GM19372 (cell line): ENCODE measurements at regions not wholly inside any gene's neighbourhood (a gene's known extent, or its start where the extent isn't known, plus 50 kb on each side); places are given as distances from the start of the nearest gene placed in this dataset.

Experiments
- ATAC-seq: cut with Tn5 transposase; IDR thresholded peaks from one replicate; pipeline ENCODE4 v1.9.1; 2021; ENCODE audit warnings: mild to moderate bottlenecking, low read depth, moderate library complexity; ENCODE audit not compliant: unreplicated experiment

GRCh38 chr13:105247830-105248229 is 1287.6 kb downstream of the EFNB2 start:
- no peak for ATAC-seq

DNA sequence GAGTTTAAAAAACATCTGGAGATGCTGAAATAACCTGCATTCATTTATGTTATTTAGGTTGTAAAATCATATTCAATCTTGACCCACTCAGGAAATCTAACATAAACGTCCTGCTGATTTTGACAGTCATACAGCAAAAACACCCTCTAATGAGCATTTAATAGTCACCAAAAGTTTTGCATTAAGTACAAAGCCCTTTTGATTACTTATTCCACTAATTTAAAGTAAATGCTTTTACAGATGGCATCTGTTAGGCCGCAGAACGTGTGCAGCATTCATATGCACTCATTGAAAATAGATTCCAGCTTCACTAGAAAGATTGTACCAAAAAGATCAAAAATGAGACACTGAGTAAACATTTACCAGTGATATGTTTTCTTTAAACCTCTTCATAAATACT is 1295.1 kb downstream of the EFNB2 start:
- no peak for ATAC-seq

DNA sequence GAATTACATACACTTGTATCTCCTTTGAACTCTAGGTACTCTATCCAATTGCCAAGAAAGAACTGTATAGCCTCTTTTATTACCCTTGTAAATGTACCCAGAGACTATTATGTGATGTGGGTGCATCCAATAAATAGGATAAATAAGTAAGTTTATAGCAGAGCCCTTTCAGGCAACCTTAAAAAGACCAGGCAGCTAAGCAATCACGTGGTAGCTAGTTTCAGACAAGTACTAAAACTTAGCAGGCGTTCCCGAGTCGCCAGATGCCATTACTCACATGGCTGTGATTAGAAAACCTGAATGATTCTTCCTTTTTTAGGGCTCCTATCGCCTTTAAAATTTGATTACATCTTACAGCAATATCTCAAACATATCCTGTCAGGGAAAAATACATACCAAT is 1303.0 kb downstream of the EFNB2 start:
- ATAC-seq: no peak

- ATAC-seq: no peak
These were observed 1303.5 kb downstream of the EFNB2 start for GRCh38 chr13:105232006-105232405.

DNA sequence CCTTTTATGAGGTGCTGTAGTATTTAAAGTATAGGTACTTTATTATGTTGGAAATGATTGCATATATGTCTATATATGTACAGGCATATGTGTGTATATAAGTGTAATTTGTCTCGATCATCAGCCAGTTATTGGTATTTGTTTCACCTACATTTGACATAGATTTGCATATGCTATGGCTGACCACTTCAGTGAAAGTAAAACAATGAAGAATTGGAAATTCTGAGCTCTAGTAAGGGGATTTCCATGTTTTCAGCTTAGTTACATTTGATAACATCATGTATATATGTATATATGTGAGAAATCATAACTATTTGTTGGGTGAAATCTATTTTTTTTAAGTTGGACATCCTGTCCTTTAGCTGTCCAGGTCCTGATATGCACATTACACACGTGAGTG is 1303.9 kb downstream of the EFNB2 start:
- ATAC-seq: no peak

DNA sequence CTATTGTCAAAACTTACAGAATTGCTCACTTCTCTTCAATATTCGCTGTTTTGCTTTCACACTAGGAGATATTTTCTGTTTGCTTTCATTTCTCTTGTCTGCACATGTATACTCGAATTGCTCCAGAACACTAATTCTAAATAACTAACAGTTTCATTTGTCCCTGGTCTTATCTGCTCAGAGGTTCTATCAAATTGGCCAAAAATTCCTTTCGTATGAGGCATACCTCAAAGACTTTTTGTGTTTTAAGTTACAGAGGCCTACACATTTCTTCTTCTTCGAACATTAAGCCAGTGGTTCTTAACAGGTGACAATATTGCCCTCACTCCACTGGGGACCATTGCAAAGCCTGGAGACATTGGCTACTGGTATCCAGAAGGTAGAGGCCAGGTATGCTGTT is 1314.6 kb downstream of the EFNB2 start:
- ATAC-seq: no peak

GRCh38 chr13:105220063-105220462 is 1315.4 kb downstream of the EFNB2 start:
- ATAC-seq: no peak

GRCh38 chr13:105219651-105220050 is 1315.8 kb downstream of the EFNB2 start:
- no peak for ATAC-seq

- no peak for ATAC-seq
These were observed 1322.0 kb downstream of the EFNB2 start for GRCh38 chr13:105213512-105213911.

DNA sequence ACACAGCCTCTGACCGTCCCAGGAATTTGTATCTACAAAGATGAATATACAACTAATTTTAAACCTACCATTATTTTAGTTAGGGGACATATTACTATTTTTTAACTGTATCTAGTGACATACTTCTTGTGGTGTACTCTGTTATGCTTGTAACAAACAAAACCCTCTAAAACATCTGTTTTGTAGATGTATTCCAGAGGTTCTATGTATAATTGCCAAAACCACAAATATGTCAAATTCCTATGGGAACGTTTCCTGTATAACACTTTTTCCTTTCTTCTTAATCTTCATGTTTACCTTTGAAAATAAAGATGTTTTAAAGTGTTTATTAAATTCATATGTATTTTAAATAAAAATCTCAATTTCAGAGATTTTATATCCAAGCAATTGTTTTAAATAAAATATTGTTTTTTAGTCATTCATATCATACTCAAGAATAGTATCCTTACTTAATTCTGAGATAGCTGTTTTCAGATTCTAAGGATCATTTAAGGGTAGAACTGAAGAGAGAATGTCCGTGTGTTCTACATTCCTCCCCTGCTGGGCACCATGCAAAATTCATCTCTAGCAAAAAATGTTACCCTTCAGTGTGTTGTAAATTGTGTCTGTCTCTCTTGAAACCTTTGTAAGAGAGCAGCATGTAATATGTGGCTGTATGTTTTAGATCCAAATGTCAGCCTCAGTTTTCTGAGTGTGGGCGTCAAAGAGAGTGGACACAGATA is 1327.7 kb downstream of the EFNB2 start:
- ATAC-seq: no peak

GRCh38 chr13:105202354-105202753 is 1333.1 kb downstream of the EFNB2 start:
- no peak for ATAC-seq

GRCh38 chr13:105201351-105201750 is 1334.1 kb downstream of the EFNB2 start:
- no peak for ATAC-seq

DNA sequence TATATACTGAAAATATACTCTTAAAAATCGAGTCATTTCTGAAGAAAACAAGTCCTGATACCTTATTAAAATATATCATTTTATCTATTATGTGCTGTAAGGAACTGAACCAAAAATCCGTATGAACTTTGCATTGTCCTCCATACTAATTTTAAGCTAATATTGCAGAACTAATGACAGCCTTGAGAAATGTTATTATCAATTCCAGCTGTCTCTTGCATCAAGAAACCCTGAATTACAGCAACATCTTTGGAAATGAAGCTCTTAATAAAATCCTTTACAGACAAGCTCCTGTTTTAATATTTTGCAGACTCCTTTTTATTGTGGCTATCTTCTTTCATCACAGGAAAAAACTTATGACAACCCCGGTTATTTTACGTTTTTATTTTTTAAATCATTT is 1335.3 kb downstream of the EFNB2 start:
- no peak for ATAC-seq

GRCh38 chr13:105196052-105196451 is 1339.4 kb downstream of the EFNB2 start:
- ATAC-seq: no peak

DNA sequence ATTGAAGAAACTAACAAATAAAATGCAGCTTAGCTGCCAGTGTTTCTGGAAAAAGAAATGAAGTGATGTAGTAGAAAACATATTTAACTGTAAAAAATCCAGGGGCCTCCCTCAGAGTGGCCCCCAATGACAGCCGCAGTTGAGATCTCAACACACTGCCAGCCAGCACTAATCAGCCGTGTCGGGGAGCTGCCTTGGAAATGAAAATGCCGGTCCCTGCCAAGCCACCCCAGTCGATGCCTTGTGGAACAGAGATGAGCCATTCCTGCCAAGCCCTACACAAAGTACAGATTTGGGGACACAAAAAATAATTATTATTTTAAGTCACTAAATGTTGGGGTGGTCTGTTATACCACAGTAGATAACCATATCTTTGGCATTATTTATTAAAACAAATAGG is 1342.4 kb downstream of the EFNB2 start:
- ATAC-seq: no peak

DNA sequence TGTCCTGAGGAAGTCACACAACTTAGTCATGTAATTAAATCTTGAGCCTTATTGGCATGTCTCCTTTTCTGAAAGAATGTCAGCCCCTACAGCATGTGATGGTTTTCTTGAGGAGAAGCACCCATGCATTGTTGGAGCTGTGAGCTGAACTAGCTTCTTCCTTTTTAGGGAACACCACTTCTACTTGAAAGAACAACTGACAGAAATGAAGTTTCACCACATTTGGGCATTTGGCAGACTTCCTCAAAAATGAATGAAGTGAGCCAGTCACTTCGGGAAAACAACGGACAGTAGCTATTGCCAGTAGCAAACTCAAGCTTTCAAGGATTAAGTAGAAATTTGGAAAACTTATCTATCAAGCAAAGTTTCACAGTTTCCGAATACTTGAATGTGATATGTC is 1351.3 kb downstream of the EFNB2 start:
- ATAC-seq: no peak

DNA sequence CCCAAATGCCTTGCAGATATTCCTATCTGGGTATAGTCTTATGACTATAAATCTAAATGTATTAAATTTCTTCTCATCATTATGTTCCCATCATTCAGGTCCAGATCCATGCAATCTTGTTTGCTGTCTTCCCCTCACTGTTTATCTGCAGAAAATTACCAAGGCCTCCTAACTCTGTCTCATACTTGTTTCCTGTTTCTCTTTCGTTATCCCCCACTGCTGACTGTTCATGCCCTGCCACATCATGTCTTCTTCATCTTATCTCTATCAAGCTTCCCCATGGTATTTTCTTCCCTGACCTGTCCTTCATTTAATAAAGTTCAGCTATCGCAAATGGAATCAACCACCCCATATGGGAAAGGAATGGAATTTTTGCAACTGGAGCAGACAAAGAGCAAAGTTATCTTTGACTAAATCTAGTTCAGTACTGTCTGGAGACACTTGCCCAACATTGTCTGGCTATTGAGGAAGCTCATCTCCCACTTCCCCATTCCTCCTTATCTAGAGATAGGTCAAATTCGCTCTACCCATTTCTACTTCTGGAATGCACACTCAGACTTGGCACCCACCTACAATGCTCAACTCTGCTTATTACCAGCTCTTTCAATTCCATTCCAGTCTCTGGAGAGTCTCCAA is 1358.1 kb downstream of the EFNB2 start:
- ATAC-seq: no peak

DNA sequence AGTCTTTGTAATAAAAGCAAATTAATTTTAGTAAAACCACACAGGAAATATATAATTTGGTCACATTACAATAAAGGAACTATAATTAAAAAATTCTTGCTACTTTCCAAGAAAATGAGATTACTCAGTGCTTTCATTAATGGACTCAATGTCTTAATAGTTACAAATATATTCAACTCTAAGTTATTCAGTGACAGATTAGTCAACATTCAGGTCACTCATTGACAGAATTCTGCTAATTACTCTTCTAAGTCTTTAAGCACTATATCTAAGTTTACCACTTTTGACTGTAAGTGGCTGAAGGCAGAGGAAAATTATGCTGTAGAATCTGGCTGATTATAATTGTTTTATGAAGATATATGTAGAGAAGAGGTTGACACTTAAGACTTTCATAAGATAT is 1365.0 kb downstream of the EFNB2 start:
- ATAC-seq: no peak

DNA sequence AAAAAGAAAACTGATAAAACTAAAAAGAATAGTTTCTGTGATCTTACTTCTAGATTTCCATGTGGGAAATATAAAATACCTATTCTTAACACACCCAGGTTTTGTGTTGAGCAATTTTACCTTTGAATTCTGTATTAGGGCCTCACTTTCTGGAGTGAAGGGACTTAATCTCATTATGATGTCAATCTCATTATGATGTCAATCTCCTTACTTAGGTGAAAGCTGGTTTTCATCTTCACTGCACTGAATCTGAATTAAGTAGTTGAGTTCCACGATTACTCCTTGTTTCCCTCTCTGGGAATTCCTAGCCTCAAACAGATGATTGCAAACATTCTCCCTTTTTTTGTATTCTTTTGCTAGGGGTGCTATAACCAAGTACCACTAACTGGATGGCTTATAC is 1367.2 kb downstream of the EFNB2 start:
- no peak for ATAC-seq

DNA sequence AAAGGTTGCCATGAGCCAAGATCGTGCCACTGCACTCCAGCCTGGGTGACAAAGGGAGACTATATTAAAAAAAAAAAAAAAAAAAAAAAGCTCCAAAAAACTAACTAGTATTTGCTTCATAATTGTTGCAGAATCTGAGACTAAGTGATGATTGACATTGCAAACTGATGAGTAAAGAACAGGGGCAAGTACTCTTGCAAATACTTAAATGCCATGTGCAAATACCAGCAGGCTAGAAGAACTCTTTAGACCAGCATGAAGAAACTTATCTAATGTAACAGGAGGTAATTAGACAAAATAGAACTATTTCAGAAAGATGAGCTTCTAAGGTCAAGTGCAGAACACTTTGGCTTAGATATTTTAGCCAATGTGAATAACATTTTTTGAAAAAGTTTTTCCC is 1368.1 kb downstream of the EFNB2 start:
- ATAC-seq: no peak

GRCh38 chr13:105165449-105166125 is 1369.9 kb downstream of the EFNB2 start:
- no peak for ATAC-seq

DNA sequence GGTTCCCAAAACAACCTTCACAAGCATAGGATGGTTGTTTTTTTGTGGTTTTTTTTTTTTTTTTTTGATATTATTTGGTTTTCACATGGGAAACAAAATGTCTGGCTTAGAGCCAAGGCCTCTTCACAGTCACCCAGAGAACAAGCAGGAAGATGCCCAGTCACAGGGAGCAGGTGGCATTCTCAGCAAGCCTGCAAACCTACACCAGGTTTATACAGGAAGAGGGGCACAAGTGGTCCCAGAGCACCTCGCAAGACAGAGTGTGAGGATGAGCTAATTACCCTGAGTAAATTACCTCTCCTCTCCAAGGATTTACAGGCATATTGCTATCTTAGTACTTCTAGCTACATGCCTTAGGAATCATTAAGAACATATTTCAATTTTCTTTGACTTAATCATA is 1375.6 kb downstream of the EFNB2 start:
- ATAC-seq: no peak
